Gastroesophageal sphincter (tissue), 4 donors: ENCODE measurements at regions not wholly inside any gene's neighbourhood (a gene's known extent, or its start where the extent isn't known, plus 50 kb on each side); places are given as distances from the start of the nearest gene placed in this dataset.

Experiments used
- ATAC-seq: fragments of 150-250 bp; one replicate; pipeline ENCODE4 v1.9.1; 2016; ENCODE audit warnings: mild to moderate bottlenecking, moderate library complexity
- H3K27ac ChIP-seq, 4 donors: fragments of 200-600 bp; sonication (generic) in 3 of 4; 1 replicate in 3 of 4; 2 replicates in 1 of 4; pipeline ENCODE4 v1.5.1; 2016 to 2019
- H3K27me3 ChIP-seq: fragments of 200-600 bp; sonication (generic); one replicate; pipeline ENCODE4 v1.5.1; 2019
- H3K36me3 ChIP-seq, 2 donors: fragments of 200-600 bp; sonication (generic); one replicate each; pipeline ENCODE4 v1.5.1; 2019; ENCODE audit warnings: control low read depth in 1 of 2
- H3K4me1 ChIP-seq, 3 donors: fragments of 200-600 bp; sonication (generic); 1 replicate in 2 of 3; 2 replicates in 1 of 3; pipeline ENCODE4 v1.5.1; 2016 to 2019; ENCODE audit warnings: control low read depth in 2 of 3
- H3K4me3 ChIP-seq, 2 donors: fragments of 200-600 bp; sonication (generic); one replicate each; pipeline ENCODE4 v1.5.1; 2019; ENCODE audit warnings: mild to moderate bottlenecking in 1 of 2, moderate library complexity in 1 of 2
- H3K9me3 ChIP-seq, 3 donors: fragments of 200-600 bp; sonication (generic); one replicate each; pipeline ENCODE4 v1.5.1; 2017 to 2019; ENCODE audit warnings: control low read depth in 2 of 3
- EP300 ChIP-seq: sonication (generic); formaldehyde crosslinking; IDR thresholded peaks from one replicate; pipeline ENCODE4 v1.6.1; 2017; ENCODE audit warnings: antibody characterized with exemption, mild to moderate bottlenecking
- POLR2A ChIP-seq, 2 donors: fragments of 450-650 bp; IDR thresholded peaks; one replicate each; pipeline ENCODE4 v1.6.1; 2017; ENCODE audit warnings: antibody characterized with exemption in 2 of 2, mild to moderate bottlenecking in 2 of 2, moderate library complexity in 1 of 2
- POLR2AphosphoS5 ChIP-seq: sonication (generic); formaldehyde crosslinking; IDR thresholded peaks from one replicate; pipeline ENCODE4 v1.6.1; 2017; ENCODE audit warnings: antibody characterized with exemption
- WGBS, 2 donors: methylation state at CpG; one replicate each; pipeline ENCODE4 v1.1.5; 2018; ENCODE audit warnings: low coverage in 1 of 2; 5-methylcytosine and 5-hydroxymethylcytosine counted together
- TF ChIP-seq, protein P1 (sequence below), 4 experiments: fragments of 200-600 bp in 2 of 4; fragments of 450-650 bp in 2 of 4; sonication (generic) in 1 of 4; IDR thresholded peaks; one replicate each; pipeline ENCODE4 v1.5.1; 2017 to 2019; ENCODE audit warnings: antibody characterized with exemption in 4 of 4, mild to moderate bottlenecking in 2 of 4, moderate library complexity in 2 of 4

DNA sequence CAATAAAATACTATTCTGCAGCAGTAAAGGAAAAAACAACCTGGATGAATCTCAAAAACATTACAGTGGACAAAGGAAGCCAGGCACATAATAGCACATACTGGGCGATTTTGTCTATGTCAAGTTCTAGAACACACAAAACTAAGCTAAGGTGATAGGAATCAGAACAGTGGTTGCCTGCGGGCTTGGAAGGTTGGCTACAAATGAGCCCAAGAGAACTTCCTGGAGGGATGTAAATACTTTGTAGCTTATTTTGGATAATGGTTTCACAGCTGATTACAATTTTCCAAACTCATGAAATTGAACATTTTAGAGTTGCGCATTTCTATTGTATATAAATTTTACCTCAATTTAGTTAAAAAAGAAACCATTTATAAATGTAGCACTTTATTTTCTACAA, 67.6 kb upstream of the CES5A start:
- no peak overlapping the region for H3K4me3 ChIP-seq
- TF ChIP-seq POLR2A (IDR thresholded peaks at IDR 0.05), result no peak
- no peak for TF ChIP-seq EP300
- no peak overlapping the region for H3K27ac ChIP-seq
- peaks cover 0 to 18% (median 0%) of the 10 kb centered on the region in 3 donors for H3K9me3 ChIP-seq
- H3K36me3 ChIP-seq, result no peaks in the 10 kb centered on the region
- peaks cover 1% of the 10 kb centered on the region for H3K27me3 ChIP-seq
- 85 to 93% methylated on average over 3 of the region's 3 CpGs for WGBS, 2 donors
- peaks cover 0 to 16% (median 0%) of the 10 kb centered on the region in 3 donors for H3K4me1 ChIP-seq
- no peak for ATAC-seq

DNA sequence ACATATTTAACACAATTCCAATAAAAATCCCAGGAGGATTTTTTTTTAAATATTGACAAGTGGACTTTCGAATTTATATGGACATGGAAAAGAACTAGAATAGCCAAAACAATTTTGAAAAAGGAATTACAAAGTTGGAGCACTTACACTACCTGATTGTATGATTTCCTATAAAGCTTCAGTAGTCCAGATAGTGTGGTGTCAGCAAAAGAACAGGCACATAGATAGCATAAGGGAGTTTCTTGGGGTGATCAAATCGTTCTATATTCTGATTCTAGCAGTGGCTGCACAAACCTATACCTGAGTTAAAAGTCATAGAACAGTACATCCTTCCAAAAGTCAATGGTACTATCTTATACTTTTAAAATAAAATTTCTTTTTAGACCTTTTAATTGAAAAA, 66.4 kb upstream of the CES5A start:
- no peak for ATAC-seq
- no peak for TF ChIP-seq EP300
- TF ChIP-seq POLR2A (IDR thresholded peaks at IDR 0.05), result no peak
- TF ChIP-seq, protein P1, sequence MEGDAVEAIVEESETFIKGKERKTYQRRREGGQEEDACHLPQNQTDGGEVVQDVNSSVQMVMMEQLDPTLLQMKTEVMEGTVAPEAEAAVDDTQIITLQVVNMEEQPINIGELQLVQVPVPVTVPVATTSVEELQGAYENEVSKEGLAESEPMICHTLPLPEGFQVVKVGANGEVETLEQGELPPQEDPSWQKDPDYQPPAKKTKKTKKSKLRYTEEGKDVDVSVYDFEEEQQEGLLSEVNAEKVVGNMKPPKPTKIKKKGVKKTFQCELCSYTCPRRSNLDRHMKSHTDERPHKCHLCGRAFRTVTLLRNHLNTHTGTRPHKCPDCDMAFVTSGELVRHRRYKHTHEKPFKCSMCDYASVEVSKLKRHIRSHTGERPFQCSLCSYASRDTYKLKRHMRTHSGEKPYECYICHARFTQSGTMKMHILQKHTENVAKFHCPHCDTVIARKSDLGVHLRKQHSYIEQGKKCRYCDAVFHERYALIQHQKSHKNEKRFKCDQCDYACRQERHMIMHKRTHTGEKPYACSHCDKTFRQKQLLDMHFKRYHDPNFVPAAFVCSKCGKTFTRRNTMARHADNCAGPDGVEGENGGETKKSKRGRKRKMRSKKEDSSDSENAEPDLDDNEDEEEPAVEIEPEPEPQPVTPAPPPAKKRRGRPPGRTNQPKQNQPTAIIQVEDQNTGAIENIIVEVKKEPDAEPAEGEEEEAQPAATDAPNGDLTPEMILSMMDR (IDR thresholded peaks at IDR 0.05), result no peak
- TF ChIP-seq POLR2AphosphoS5, result no peak
- peaks cover 0 to 18% (median 0%) of the 10 kb centered on the region in 3 donors for H3K9me3 ChIP-seq
- H3K27ac ChIP-seq, result no peak overlapping the region
- H3K4me3 ChIP-seq, result no peak overlapping the region
- H3K27me3 ChIP-seq, result peaks cover 8% of the 10 kb centered on the region
- WGBS, 2 donors, result 61 to 67% methylated on average over 2 of the region's 2 CpGs
- H3K36me3 ChIP-seq, result no peaks in the 10 kb centered on the region
- H3K4me1 ChIP-seq, result peaks cover 0 to 16% (median 0%) of the 10 kb centered on the region in 3 donors

GRCh38 chr16:55938126-55938525, 63.0 kb upstream of the CES5A start:
- Histone ChIP-seq H3K4me3 (no peak overlapping the region), H3K9me3 (peaks cover 0 to 18% (median 0%) of the 10 kb centered on the region in 3 donors), H3K27ac (no peak overlapping the region), H3K27me3 (peaks cover 8% of the 10 kb centered on the region), H3K4me1 (no peaks in the 10 kb centered on the region), H3K36me3 (no peaks in the 10 kb centered on the region)
- ATAC-seq, result no peak
- TF ChIP-seq POLR2A (IDR thresholded peaks at IDR 0.05) (no peak), POLR2AphosphoS5 (no peak), EP300 (no peak)
- TF ChIP-seq, protein P1 (IDR thresholded peaks at IDR 0.05), result no peak
- 38% methylated on average over 1 of the region's 1 CpG; no CpG with 5 or more reads in 1 of the 2 donors for WGBS, 2 donors

DNA sequence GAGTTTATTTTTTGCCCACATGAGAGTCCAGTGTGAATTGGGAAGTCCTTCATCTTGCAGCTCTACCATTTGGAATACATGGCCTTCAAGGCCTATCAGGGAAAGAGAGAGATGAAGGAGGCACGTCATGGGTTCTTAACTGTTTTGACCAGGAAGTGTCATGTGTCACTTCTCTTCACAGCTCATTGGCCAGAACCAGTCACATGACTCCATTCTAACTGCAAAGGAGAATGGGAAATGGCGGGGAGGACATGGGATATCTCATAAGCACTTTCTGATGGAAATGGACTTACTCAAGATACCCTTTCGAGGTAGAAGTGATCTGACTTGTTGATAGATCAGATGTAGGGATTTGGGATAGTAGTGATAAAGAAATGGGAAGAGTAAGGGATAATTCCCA, 57.9 kb upstream of the CES5A start:
- Histone ChIP-seq H3K27ac (no peak overlapping the region), H3K4me1 (no peaks in the 10 kb centered on the region), H3K36me3 (no peaks in the 10 kb centered on the region), H3K4me3 (no peak overlapping the region), H3K27me3 (peaks cover 8% of the 10 kb centered on the region), H3K9me3 (no peaks in the 10 kb centered on the region)
- TF ChIP-seq, protein P1 (IDR thresholded peaks at IDR 0.05), result no peak
- TF ChIP-seq EP300 (no peak), POLR2AphosphoS5 (no peak), POLR2A (IDR thresholded peaks at IDR 0.05) (no peak)
- ATAC-seq, result no peak
- 63 to 79% methylated on average over 2 to 3 of the region's 3 CpGs for WGBS, 2 donors

DNA sequence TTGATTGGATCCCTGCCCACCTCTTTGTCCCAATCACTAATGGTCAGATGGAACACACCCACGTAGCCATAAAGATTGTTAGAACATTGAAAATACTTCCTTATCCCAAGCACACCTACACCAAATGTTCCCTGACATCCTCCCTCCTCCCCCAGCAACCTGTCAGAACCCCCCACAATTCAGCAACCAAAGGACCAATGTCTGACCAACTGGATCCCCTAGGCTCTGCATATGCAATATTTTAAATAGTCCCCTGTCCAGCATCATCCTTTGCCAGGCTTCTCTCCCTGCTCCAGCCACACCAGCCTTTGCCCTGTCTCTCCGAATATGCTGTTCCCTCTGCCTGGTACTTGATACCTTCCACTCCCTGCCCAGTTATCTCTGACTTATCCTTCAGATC, 54.9 kb upstream of the CES5A start:
- H3K9me3 ChIP-seq, result no peaks in the 10 kb centered on the region
- no peak for ATAC-seq
- no peak overlapping the region for H3K4me3 ChIP-seq
- TF ChIP-seq EP300, result no peak
- no peak for TF ChIP-seq POLR2AphosphoS5
- TF ChIP-seq, protein P1 (IDR thresholded peaks at IDR 0.05), result no peak
- no peak for TF ChIP-seq POLR2A (IDR thresholded peaks at IDR 0.05)
- 56% methylated on average over 2 of the region's 2 CpGs; no CpG with 5 or more reads in 1 of the 2 donors for WGBS, 2 donors
- H3K4me1 ChIP-seq, result no peaks in the 10 kb centered on the region
- H3K27me3 ChIP-seq, result no peaks in the 10 kb centered on the region
- H3K36me3 ChIP-seq, result no peaks in the 10 kb centered on the region
- H3K27ac ChIP-seq, result no peak overlapping the region
